ENCODE measurements at regions not wholly inside any gene's neighbourhood (a gene's known extent, or its start where the extent isn't known, plus 50 kb on each side); places are given as distances from the start of the nearest gene placed in this dataset.
"Not testable (repeated sequence)": the region's sequence is repeated elsewhere in the genome, so short reads cannot be mapped to it uniquely, and the experiment has no call there.

GRCh38 chr9:73916016-73916673, 581.0 kb upstream of the RORB start:
- CTCF ChIA-PET: no interaction called here
- POLR2A ChIA-PET: no interaction called here
- TF ChIP-seq CTCF (IDR thresholded peaks at IDR 0.05; ENCODE audit: control extremely low read depth, extremely low read depth, low read depth, missing control alignments): no peak
- DNase-seq (ENCODE audit: extremely low spot score): no peak

- ChIA-PET CTCF (no interaction called here), POLR2A (no interaction called here)
- DNase-seq (ENCODE audit: extremely low spot score): no peak
- no peak for TF ChIP-seq CTCF (IDR thresholded peaks at IDR 0.05; ENCODE audit: control extremely low read depth, extremely low read depth, low read depth, missing control alignments)
These were observed 577.4 kb upstream of the RORB start for GRCh38 chr9:73919712-73920111.

- DNase-seq (ENCODE audit: extremely low spot score): no peak
- CTCF ChIA-PET: no interaction called here
- TF ChIP-seq CTCF (IDR thresholded peaks at IDR 0.05; ENCODE audit: control extremely low read depth, extremely low read depth, low read depth, missing control alignments): no peak
- POLR2A ChIA-PET: no interaction called here
These were observed 573.3 kb upstream of the RORB start for GRCh38 chr9:73923796-73924195.

- no peak for DNase-seq (ENCODE audit: extremely low spot score)
- TF ChIP-seq CTCF (IDR thresholded peaks at IDR 0.05; ENCODE audit: control extremely low read depth, extremely low read depth, low read depth, missing control alignments): no peak
These were observed 546.0 kb upstream of the RORB start for GRCh38 chr9:73951147-73951546.

GRCh38 chr9:73962792-73963191, 534.3 kb upstream of the RORB start:
- TF ChIP-seq CTCF (IDR thresholded peaks at IDR 0.05; ENCODE audit: control extremely low read depth, extremely low read depth, low read depth, missing control alignments): no peak
- ChIA-PET POLR2A (no interaction called here), CTCF (no interaction called here)
- no peak for DNase-seq (ENCODE audit: extremely low spot score)

More at GRCh38 chr9:73951147-73951546, 546.0 kb upstream of the RORB start:
- ChIA-PET POLR2A (no interaction called here), CTCF (no interaction called here)

GRCh38 chr9:73969936-73970335, 527.2 kb upstream of the RORB start:
- POLR2A ChIA-PET: no interaction called here
- DNase-seq (ENCODE audit: extremely low spot score): no peak
- CTCF ChIA-PET: no interaction called here
- no peak for TF ChIP-seq CTCF (IDR thresholded peaks at IDR 0.05; ENCODE audit: control extremely low read depth, extremely low read depth, low read depth, missing control alignments)

- DNase-seq (ENCODE audit: extremely low spot score); CTCF ChIA-PET; POLR2A ChIA-PET: not testable (repeated sequence)
These were observed 520.7 kb upstream of the RORB start for GRCh38 chr9:73976424-73976823.
